ENCODE measurements at regions not wholly inside any gene's neighbourhood (a gene's known extent, or its start where the extent isn't known, plus 50 kb on each side); places are given as distances from the start of the nearest gene placed in this dataset.

GRCh38 chr2:2715036-2715818 lies 384.2 kb upstream of the MYT1L start:
- Histone ChIP-seq H3K9me2 (no peaks in the 10 kb centered on the region), H3K27me3 (ENCODE audit: insufficient read depth) (no peaks in the 10 kb centered on the region), H4K20me1 (ENCODE audit: insufficient read depth) (no peaks in the 10 kb centered on the region), H3K4me2 (no peak overlapping the region), H3K36me3 (replicated peaks in 1 of 2; ENCODE audit: control insufficient read depth in 1 of 2, insufficient read depth in 2 of 2, low read length in 1 of 2) (no peaks in the 10 kb centered on the region), H3K9me3 (no peaks in the 10 kb centered on the region), H3K9ac (no peak overlapping the region), H3F3A (replicated peaks; ENCODE audit: insufficient read depth) (no peaks in the 10 kb centered on the region), H3K4me3 (ENCODE audit: low read depth in 2 of 2, low read length in 1 of 2) (no peak overlapping the region), H3K27ac (ENCODE audit: low read depth in 2 of 2, low read length in 1 of 2) (no peak overlapping the region), H3K4me1 (ENCODE audit: control insufficient read depth in 1 of 2, insufficient read depth in 2 of 2, low read depth in 1 of 2, low read length in 1 of 2) (peaks cover 0 to 3% of the 10 kb centered on the region in 2 experiments; a peak in 1 of 4 replicates), H2AFZ (ENCODE audit: low read depth) (no peak overlapping the region), H3K79me2 (ENCODE audit: insufficient read depth) (no peaks in the 10 kb centered on the region)
- DNase-seq, result no peak
- WGBS (ENCODE audit: low lambda C conversion rate), result 26% methylated on average over 18 of the region's 18 CpGs
- POLR2A ChIA-PET, result no interaction called here
- TF ChIP-seq CHD2 (IDR thresholded peaks at IDR 0.05; ENCODE audit: low read length, partially characterized antibody) (no peak), SIN3A (IDR thresholded peaks at IDR 0.05; ENCODE audit: borderline replicate concordance, low read depth, low read length) (no peak), USF1 (IDR thresholded peaks at IDR 0.05; ENCODE audit: borderline replicate concordance, low read depth) (no peak), TEAD4 (IDR thresholded peaks at IDR 0.05; ENCODE audit: borderline replicate concordance, insufficient read depth) (no peak)
- CTCF ChIA-PET, result interaction anchor here (0.8 kb wide), 1 partner anchor 13 kb away, joined by 3 read pairs; no protein-coding TSS in a partner anchor

GRCh38 chr2:2714408-2714807 lies 383.3 kb upstream of the MYT1L start:
- no peaks in the 10 kb centered on the region for H3K27me3 ChIP-seq (ENCODE audit: insufficient read depth)
- WGBS (ENCODE audit: low lambda C conversion rate), result 39% methylated on average over 7 of the region's 7 CpGs
- H3K79me2 ChIP-seq (ENCODE audit: insufficient read depth), result no peaks in the 10 kb centered on the region
- H3K9me2 ChIP-seq, result no peaks in the 10 kb centered on the region
- TF ChIP-seq POLR2AphosphoS5 (IDR thresholded peaks at IDR 0.05; ENCODE audit: low read depth, low read length) (no peak), RCOR1 (IDR thresholded peaks at IDR 0.05; ENCODE audit: low read length) (no peak), NFIC (IDR thresholded peaks at IDR 0.05; ENCODE audit: borderline replicate concordance) (no peak), FOSL2 (IDR thresholded peaks at IDR 0.05; ENCODE audit: borderline replicate concordance, low read depth) (no peak), NRF1 (IDR thresholded peaks at IDR 0.05; ENCODE audit: low read depth, low read length) (no peak), GABPA (IDR thresholded peaks at IDR 0.05; ENCODE audit: low read depth) (no peak), YY1 (IDR thresholded peaks at IDR 0.05; ENCODE audit: low read depth) (no peak), SIN3A (IDR thresholded peaks at IDR 0.05; ENCODE audit: borderline replicate concordance, low read depth, low read length) (no peak), SMC3 (IDR thresholded peaks at IDR 0.05; ENCODE audit: low read depth, low read length) (no peak), USF1 (IDR thresholded peaks at IDR 0.05; ENCODE audit: borderline replicate concordance, low read depth) (no peak), TAF1 (IDR thresholded peaks at IDR 0.05; ENCODE audit: borderline replicate concordance, low read depth, low read length) (no peak), ELF1 (IDR thresholded peaks at IDR 0.05) (no peak), IRF3 (IDR thresholded peaks at IDR 0.05; ENCODE audit: low read depth, low read length) (no peak), TCF12 (IDR thresholded peaks at IDR 0.05) (no peak), PBX3 (IDR thresholded peaks at IDR 0.05) (no peak), CHD2 (IDR thresholded peaks at IDR 0.05; ENCODE audit: low read length, partially characterized antibody) (no peak)
- no peaks in the 10 kb centered on the region for H3K36me3 ChIP-seq (replicated peaks in 1 of 2; ENCODE audit: control insufficient read depth in 1 of 2, insufficient read depth in 2 of 2, low read length in 1 of 2)
- H3K4me2 ChIP-seq, result no peak overlapping the region
- no peaks in the 10 kb centered on the region for H3K9me3 ChIP-seq
- peaks cover 0 to 3% of the 10 kb centered on the region in 2 experiments; a peak in 1 of 4 replicates for H3K4me1 ChIP-seq (ENCODE audit: control insufficient read depth in 1 of 2, insufficient read depth in 2 of 2, low read depth in 1 of 2, low read length in 1 of 2)
- POLR2A ChIA-PET, result no interaction called here
- CTCF ChIA-PET, result no interaction called here
- H3K9ac ChIP-seq, result no peak overlapping the region
- no peak overlapping the region for H2AFZ ChIP-seq (ENCODE audit: low read depth)
- no peak overlapping the region for H3K27ac ChIP-seq (ENCODE audit: low read depth in 2 of 2, low read length in 1 of 2)
- no peaks in the 10 kb centered on the region for H4K20me1 ChIP-seq (ENCODE audit: insufficient read depth)
- no peak overlapping the region for H3K4me3 ChIP-seq (ENCODE audit: low read depth in 2 of 2, low read length in 1 of 2)
- no peaks in the 10 kb centered on the region for H3F3A ChIP-seq (replicated peaks; ENCODE audit: insufficient read depth)
- DNase-seq, result no peak
